NB4 (cell line): ENCODE measurements at regions not wholly inside any gene's neighbourhood (a gene's known extent, or its start where the extent isn't known, plus 50 kb on each side); places are given as distances from the start of the nearest gene placed in this dataset.

Experiments used
- DNase-seq: peaks from one replicate; pipeline ENCODE4 v3.0.0; 2010; ENCODE audit warnings: low read depth
- H3K4me3 ChIP-seq: one replicate; pipeline ENCODE4 v1.5.1; 2011; ENCODE audit warnings: mild to moderate bottlenecking, low read depth, low read length, moderate library complexity
- CTCF ChIP-seq: IDR thresholded peaks from one replicate; pipeline ENCODE4 v1.5.1; 2012; ENCODE audit warnings: low read depth, low read length
- MAX ChIP-seq: IDR thresholded peaks from 2 replicates; pipeline ENCODE4 v1.6.1; 2011; ENCODE audit warnings: low read depth, low read length
- MYC ChIP-seq: IDR thresholded peaks from 2 replicates; pipeline ENCODE4 v1.6.1; 2011; ENCODE audit warnings: low read depth, low read length
- POLR2A ChIP-seq: IDR thresholded peaks from 2 replicates; pipeline ENCODE4 v1.6.1; 2011; ENCODE audit warnings: mild to moderate bottlenecking; ENCODE audit not compliant: insufficient read length; ENCODE audit errors: extremely low read depth

GRCh38 chr4:30917946-30918345 is 197.8 kb downstream of the PCDH7 start:
- TF ChIP-seq MAX (no peak), MYC (no peak), POLR2A (no peak), CTCF (no peak)
- DNase-seq = no peak
- H3K4me3 ChIP-seq = no peak overlapping the region

GRCh38 chr4:30919458-30919857 is 199.3 kb downstream of the PCDH7 start:
- H3K4me3 ChIP-seq = no peak overlapping the region
- TF ChIP-seq POLR2A (no peak), CTCF (no peak), MAX (no peak), MYC (no peak)
- DNase-seq = no peak

GRCh38 chr4:30920043-30920442 is 199.9 kb downstream of the PCDH7 start:
- no peak for TF ChIP-seq MYC
- no peak for TF ChIP-seq CTCF
- no peak for TF ChIP-seq POLR2A
- TF ChIP-seq MAX = no peak
- no peak for DNase-seq
- no peak overlapping the region for H3K4me3 ChIP-seq

- no peak overlapping the region for H3K4me3 ChIP-seq
- DNase-seq = no peak
- no peak for TF ChIP-seq MAX
- TF ChIP-seq POLR2A = no peak
- TF ChIP-seq MYC = no peak
- TF ChIP-seq CTCF = no peak
Observed at GRCh38 chr4:30922625-30923024, 202.5 kb downstream of the PCDH7 start.

- DNase-seq = no peak
- no peak for TF ChIP-seq POLR2A
- no peak overlapping the region for H3K4me3 ChIP-seq
Observed at GRCh38 chr4:30924495-30924894, 204.3 kb downstream of the PCDH7 start.

- no peak for TF ChIP-seq MAX
- no peak for TF ChIP-seq CTCF
- TF ChIP-seq POLR2A = no peak
- no peak for TF ChIP-seq MYC
- DNase-seq = no peak
Observed at GRCh38 chr4:30929649-30930048, 209.5 kb downstream of the PCDH7 start.

GRCh38 chr4:30930276-30930675 is 210.1 kb downstream of the PCDH7 start:
- TF ChIP-seq POLR2A (no peak), MYC (no peak), MAX (no peak), CTCF (no peak)
- DNase-seq = no peak
- no peak overlapping the region for H3K4me3 ChIP-seq

More at GRCh38 chr4:30929649-30930048, 209.5 kb downstream of the PCDH7 start:
- no peak overlapping the region for H3K4me3 ChIP-seq
